HG02852 (cell line): ENCODE measurements at regions not wholly inside any gene's neighbourhood (a gene's known extent, or its start where the extent isn't known, plus 50 kb on each side); places are given as distances from the start of the nearest gene placed in this dataset.
A peak's percentile ranks its signal among the peaks of the same experiment; 100 is the strongest.

ENCODE experiments used
- ATAC-seq: cut with Tn5 transposase; IDR thresholded peaks from one replicate; pipeline ENCODE4 v1.9.1; 2021; ENCODE audit warnings: mild to moderate bottlenecking, moderate library complexity; ENCODE audit not compliant: unreplicated experiment

- no peak for ATAC-seq
Measured at GRCh38 chr5:53323943-53324642, 156.3 kb upstream of the FST start.

- ATAC-seq, result no peak
Measured at GRCh38 chr5:53326424-53327153, 153.8 kb upstream of the FST start.

- ATAC-seq, result no peak
Measured at GRCh38 chr5:53327811-53328334, 152.6 kb upstream of the FST start.

GRCh38 chr5:53330491-53330890 lies 149.9 kb upstream of the FST start:
- no peak for ATAC-seq

GRCh38 chr5:53331463-53331862 lies 149.0 kb upstream of the FST start:
- no peak for ATAC-seq

GRCh38 chr5:53333160-53333559 lies 147.3 kb upstream of the FST start:
- ATAC-seq, result no peak

- ATAC-seq, result no peak
Measured at GRCh38 chr5:53334431-53334941, 145.9 kb upstream of the FST start.

- ATAC-seq, result no peak
Measured at GRCh38 chr5:53335115-53335514, 145.3 kb upstream of the FST start.

GRCh38 chr5:53337827-53338226 lies 142.6 kb upstream of the FST start:
- no peak for ATAC-seq

- no peak for ATAC-seq
Measured at GRCh38 chr5:53338971-53339370, 141.5 kb upstream of the FST start.

- no peak for ATAC-seq
Measured at GRCh38 chr5:53339962-53340540, 140.4 kb upstream of the FST start.

- ATAC-seq, result no peak
Measured at GRCh38 chr5:53340956-53341750, 139.3 kb upstream of the FST start.

GRCh38 chr5:53342236-53342635 lies 138.2 kb upstream of the FST start:
- ATAC-seq, result no peak

GRCh38 chr5:53343187-53343586 lies 137.2 kb upstream of the FST start:
- no peak for ATAC-seq

- ATAC-seq, result no peak
Measured at GRCh38 chr5:53350368-53350767, 130.1 kb upstream of the FST start.

GRCh38 chr5:53350991-53351770 lies 129.2 kb upstream of the FST start:
- ATAC-seq, result no peak

GRCh38 chr5:53355316-53355715 lies 125.1 kb upstream of the FST start:
- ATAC-seq, result no peak

GRCh38 chr5:53355931-53356330 lies 124.5 kb upstream of the FST start:
- no peak for ATAC-seq

- peak; percentile 83 for ATAC-seq
Measured at GRCh38 chr5:53357439-53357838, 123.0 kb upstream of the FST start.

- ATAC-seq, result no peak
Measured at GRCh38 chr5:53358794-53359193, 121.6 kb upstream of the FST start.
